Osteocyte (in vitro differentiated cells): ENCODE measurements at regions not wholly inside any gene's neighbourhood (a gene's known extent, or its start where the extent isn't known, plus 50 kb on each side); places are given as distances from the start of the nearest gene placed in this dataset.

Experiments
- DNase-seq: peaks from one replicate; pipeline ENCODE4 v3.0.0; 2021; ENCODE audit warnings: mixed read lengths; ENCODE audit not compliant: unreplicated experiment; ENCODE audit errors: extremely low spot score
- H3K27ac Mint-ChIP-seq: one replicate; pipeline ENCODE4 v1.8.0; 2021; ENCODE audit warnings: mild to moderate bottlenecking, mixed read lengths; ENCODE audit not compliant: unreplicated experiment
- H3K27me3 Mint-ChIP-seq: one replicate; pipeline ENCODE4 v1.8.0; 2021; ENCODE audit warnings: mixed read lengths; ENCODE audit not compliant: unreplicated experiment
- H3K36me3 Mint-ChIP-seq: one replicate; pipeline ENCODE4 v1.8.0; 2021; ENCODE audit warnings: mixed read lengths; ENCODE audit not compliant: unreplicated experiment
- H3K4me1 Mint-ChIP-seq: one replicate; pipeline ENCODE4 v1.8.0; 2021; ENCODE audit warnings: mixed read lengths; ENCODE audit not compliant: unreplicated experiment
- H3K4me3 Mint-ChIP-seq: one replicate; pipeline ENCODE4 v1.8.0; 2021; ENCODE audit warnings: mild to moderate bottlenecking, moderate library complexity, mixed read lengths; ENCODE audit not compliant: unreplicated experiment
- H3K9me3 Mint-ChIP-seq: one replicate; pipeline ENCODE4 v1.8.0; 2021; ENCODE audit warnings: mixed read lengths; ENCODE audit not compliant: unreplicated experiment
- CTCF ChIP-seq: fragments of 200-600 bp; sonication (generic); IDR thresholded peaks from 2 replicates; pipeline ENCODE4 v1.5.0; 2021; ENCODE audit warnings: antibody characterized with exemption, mild to moderate bottlenecking, moderate library complexity

DNA sequence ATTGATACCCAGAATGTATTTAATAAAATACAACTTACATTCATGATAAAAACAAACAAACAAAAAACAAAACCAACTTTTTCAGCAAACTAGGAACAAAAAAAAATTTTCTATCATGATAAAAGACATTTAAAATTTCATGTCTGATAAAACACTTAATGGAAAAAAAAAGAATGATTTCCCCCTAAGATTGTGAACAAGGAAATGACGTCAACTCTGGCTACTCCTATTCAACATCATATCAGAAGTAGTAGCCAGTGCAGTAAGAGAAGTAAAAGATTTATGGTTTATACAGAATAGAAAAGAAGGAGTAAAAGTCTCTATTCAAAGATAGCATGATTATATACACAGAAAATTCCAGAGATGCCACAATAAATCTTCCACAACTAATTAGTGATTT lies 1306.6 kb downstream of the FSCB start:
- no peaks in the 10 kb centered on the region for H3K36me3 Mint-ChIP-seq
- H3K27ac Mint-ChIP-seq = no peak overlapping the region
- TF ChIP-seq CTCF = no peak
- H3K4me3 Mint-ChIP-seq = no peak overlapping the region
- no peaks in the 10 kb centered on the region for H3K9me3 Mint-ChIP-seq
- H3K4me1 Mint-ChIP-seq = no peaks in the 10 kb centered on the region
- no peak for DNase-seq
- H3K27me3 Mint-ChIP-seq = peaks cover 4% of the 10 kb centered on the region

DNA sequence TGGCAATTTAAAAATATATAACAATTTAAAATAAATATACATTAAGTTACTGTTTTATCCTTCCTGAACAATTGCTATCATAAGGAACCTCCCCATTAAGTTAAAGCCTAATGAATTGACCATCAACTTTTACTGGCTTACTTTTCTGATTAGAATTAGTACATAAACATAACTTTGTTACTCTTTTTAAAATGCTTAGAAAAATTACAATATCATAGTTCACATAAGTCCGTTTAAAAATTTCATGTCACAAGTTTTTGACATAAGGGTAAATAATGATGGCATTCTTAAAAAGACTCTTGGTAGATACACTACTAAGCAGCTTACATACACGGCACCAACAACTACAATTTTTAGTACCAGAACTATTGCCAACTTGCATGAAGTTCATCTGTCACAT lies 1308.6 kb downstream of the FSCB start:
- H3K27ac Mint-ChIP-seq = no peak overlapping the region
- TF ChIP-seq CTCF = no peak

DNA sequence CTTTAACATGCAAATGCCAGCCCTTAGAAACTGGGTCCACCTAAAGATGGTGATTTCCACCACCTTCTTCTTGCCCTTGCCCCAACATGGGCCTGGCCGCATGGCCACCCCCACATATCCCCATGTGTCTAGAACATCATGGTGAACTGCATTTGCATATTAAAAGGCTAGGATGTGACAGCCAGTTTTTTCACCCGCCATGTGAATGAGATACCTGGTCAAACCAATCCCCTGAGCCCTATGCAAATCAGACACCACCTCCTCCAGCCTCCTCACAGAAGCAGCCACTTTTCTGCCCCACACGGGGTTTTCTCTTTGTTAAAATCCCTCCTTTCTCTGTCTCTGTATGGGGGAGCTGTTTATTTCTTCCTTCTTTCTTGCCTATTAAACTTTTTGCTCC lies 1322.5 kb downstream of the FSCB start:
- Mint-ChIP-seq H3K4me3 (no peak overlapping the region), H3K36me3 (no peaks in the 10 kb centered on the region), H3K9me3 (peaks cover 6% of the 10 kb centered on the region), H3K4me1 (no peaks in the 10 kb centered on the region), H3K27me3 (no peaks in the 10 kb centered on the region), H3K27ac (no peak overlapping the region)
- no peak for DNase-seq
- no peak for TF ChIP-seq CTCF

More for the DNA sequence above, 1308.6 kb downstream of the FSCB start:
- H3K9me3 Mint-ChIP-seq = no peaks in the 10 kb centered on the region
- no peaks in the 10 kb centered on the region for H3K4me1 Mint-ChIP-seq
- no peak overlapping the region for H3K4me3 Mint-ChIP-seq
- H3K27me3 Mint-ChIP-seq = peaks cover 4% of the 10 kb centered on the region
- no peak for DNase-seq
- no peaks in the 10 kb centered on the region for H3K36me3 Mint-ChIP-seq

DNA sequence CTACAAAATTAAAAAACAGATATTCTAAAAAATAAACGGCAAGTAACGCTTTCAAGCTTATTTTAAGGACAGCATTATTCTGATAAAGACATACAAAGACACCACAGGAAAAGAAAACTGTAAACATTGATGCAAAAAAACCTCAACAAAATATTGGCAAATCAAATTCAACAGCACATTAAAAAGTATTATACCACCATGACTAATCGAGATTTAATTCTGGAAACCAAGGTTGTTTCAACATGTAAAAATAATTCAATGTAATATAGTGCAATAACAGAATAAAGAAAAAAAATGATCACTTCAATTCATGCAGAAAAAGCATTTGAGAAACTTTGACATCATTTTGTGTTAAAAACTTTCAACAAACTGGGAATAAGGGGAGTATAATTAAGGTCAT lies 1323.2 kb downstream of the FSCB start:
- H3K27me3 Mint-ChIP-seq = no peaks in the 10 kb centered on the region
- no peak for TF ChIP-seq CTCF
- H3K4me1 Mint-ChIP-seq = no peaks in the 10 kb centered on the region
- peaks cover 6% of the 10 kb centered on the region for H3K9me3 Mint-ChIP-seq
- H3K27ac Mint-ChIP-seq = no peak overlapping the region
- no peak for DNase-seq
- no peaks in the 10 kb centered on the region for H3K36me3 Mint-ChIP-seq
- H3K4me3 Mint-ChIP-seq = no peak overlapping the region

DNA sequence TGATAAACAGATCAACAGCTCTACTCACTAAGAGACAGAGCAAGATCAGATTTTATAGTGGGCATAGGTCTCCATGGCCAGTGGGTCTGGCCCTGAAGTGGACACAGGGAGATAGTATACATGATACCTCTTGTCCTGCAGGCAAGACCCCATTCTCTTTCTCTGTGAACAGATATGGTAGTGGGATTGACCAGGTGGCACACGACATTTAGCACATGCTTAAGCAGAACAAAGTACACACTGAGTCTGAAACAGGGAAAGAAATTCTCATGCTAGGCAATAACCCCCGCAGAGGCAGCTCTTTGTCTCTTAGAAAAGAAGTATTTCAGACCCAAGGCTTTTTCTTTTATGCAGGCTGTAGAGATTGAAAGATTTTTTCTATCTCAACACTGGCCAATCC lies 1331.2 kb downstream of the FSCB start:
- Mint-ChIP-seq H3K9me3 (no peaks in the 10 kb centered on the region), H3K27ac (no peak overlapping the region), H3K36me3 (no peaks in the 10 kb centered on the region), H3K4me3 (no peak overlapping the region), H3K27me3 (no peaks in the 10 kb centered on the region), H3K4me1 (no peaks in the 10 kb centered on the region)
- no peak for TF ChIP-seq CTCF
- no peak for DNase-seq
